Gastrocnemius medialis (tissue), 4 donors: ENCODE measurements at regions not wholly inside any gene's neighbourhood (a gene's known extent, or its start where the extent isn't known, plus 50 kb on each side); places are given as distances from the start of the nearest gene placed in this dataset.

Experiments used
- POLR2A ChIP-seq, 2 donors: fragments of 450-650 bp; IDR thresholded peaks; one replicate each; pipeline ENCODE4 v1.6.1; 2017; ENCODE audit warnings: antibody characterized with exemption in 2 of 2, mild to moderate bottlenecking in 2 of 2, moderate library complexity in 2 of 2
- TF ChIP-seq, protein P1 (sequence below), 5 experiments: fragments of 450-650 bp in 3 of 5; fragments of 200-600 bp in 2 of 5; sonication (generic) in 2 of 5; IDR thresholded peaks in 4 of 5; conservative IDR thresholded peaks in 1 of 5; 1 replicate in 4 of 5; 2 replicates in 1 of 5; pipeline ENCODE4 v1.5.1; 2016 to 2019; ENCODE audit warnings: antibody characterized with exemption in 5 of 5, mild to moderate bottlenecking in 3 of 5, moderate library complexity in 3 of 5

- TF ChIP-seq, protein P1, sequence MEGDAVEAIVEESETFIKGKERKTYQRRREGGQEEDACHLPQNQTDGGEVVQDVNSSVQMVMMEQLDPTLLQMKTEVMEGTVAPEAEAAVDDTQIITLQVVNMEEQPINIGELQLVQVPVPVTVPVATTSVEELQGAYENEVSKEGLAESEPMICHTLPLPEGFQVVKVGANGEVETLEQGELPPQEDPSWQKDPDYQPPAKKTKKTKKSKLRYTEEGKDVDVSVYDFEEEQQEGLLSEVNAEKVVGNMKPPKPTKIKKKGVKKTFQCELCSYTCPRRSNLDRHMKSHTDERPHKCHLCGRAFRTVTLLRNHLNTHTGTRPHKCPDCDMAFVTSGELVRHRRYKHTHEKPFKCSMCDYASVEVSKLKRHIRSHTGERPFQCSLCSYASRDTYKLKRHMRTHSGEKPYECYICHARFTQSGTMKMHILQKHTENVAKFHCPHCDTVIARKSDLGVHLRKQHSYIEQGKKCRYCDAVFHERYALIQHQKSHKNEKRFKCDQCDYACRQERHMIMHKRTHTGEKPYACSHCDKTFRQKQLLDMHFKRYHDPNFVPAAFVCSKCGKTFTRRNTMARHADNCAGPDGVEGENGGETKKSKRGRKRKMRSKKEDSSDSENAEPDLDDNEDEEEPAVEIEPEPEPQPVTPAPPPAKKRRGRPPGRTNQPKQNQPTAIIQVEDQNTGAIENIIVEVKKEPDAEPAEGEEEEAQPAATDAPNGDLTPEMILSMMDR (IDR thresholded peaks at IDR 0.05 in 4 of 5, conservative IDR thresholded peaks at IDR 0.05 in 1 of 5): no peak
- TF ChIP-seq POLR2A (IDR thresholded peaks at IDR 0.05): no peak
Observed at GRCh38 chr15:25556136-25556535, 117.3 kb upstream of the UBE3A start.
